ENCODE measurements at regions not wholly inside any gene's neighbourhood (a gene's known extent, or its start where the extent isn't known, plus 50 kb on each side); places are given as distances from the start of the nearest gene placed in this dataset.

GRCh38 chr21:33157303-33157702 lies 72.4 kb upstream of the IFNAR2 start:
- DNase-seq: peak; percentile 3

- DNase-seq: no peak
Observed at GRCh38 chr21:33158654-33159053, 71.1 kb upstream of the IFNAR2 start.

GRCh38 chr21:33162436-33162951 lies 67.2 kb upstream of the IFNAR2 start:
- no peak for DNase-seq

GRCh38 chr21:33168886-33169285 lies 60.9 kb upstream of the IFNAR2 start:
- no peak for DNase-seq

- DNase-seq: no peak
Observed at GRCh38 chr21:33169359-33169758, 60.4 kb upstream of the IFNAR2 start.

- DNase-seq: no peak
Observed at GRCh38 chr21:33171616-33172169, 58.0 kb upstream of the IFNAR2 start.

- no peak for DNase-seq
Observed at GRCh38 chr21:33174756-33175155, 55.0 kb upstream of the IFNAR2 start.
